ENCODE measurements at regions not wholly inside any gene's neighbourhood (a gene's known extent, or its start where the extent isn't known, plus 50 kb on each side); places are given as distances from the start of the nearest gene placed in this dataset.
"Not testable (repeated sequence)": the region's sequence is repeated elsewhere in the genome, so short reads cannot be mapped to it uniquely, and the experiment has no call there.

DNA sequence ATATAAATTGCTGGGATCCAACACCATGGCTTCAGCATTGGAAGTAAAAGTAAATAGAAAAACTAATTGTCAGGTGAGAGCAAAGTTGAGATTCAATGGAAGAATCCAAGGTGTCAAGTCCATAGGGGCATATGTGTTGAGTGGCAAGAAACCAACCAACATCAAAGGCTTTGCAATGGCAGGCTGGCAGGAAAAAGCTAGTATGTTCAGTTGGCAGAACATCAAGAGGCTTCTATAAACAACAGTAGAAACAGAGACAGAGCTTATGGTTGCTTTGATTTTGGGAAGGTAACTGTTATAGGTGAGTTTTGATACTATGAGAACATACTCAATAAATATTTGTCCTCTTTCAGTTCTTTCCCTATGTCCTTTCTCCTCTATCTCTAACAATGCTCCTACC is 553.7 kb upstream of the MDGA2 start:
- Mint-ChIP-seq H3K27me3 (no peaks in the 10 kb centered on the region), H3K9me3 (peaks cover 0 to 4% (median 0%) of the 10 kb centered on the region in 9 donors), H3K27ac (no peak overlapping the region), H3K4me1 (no peaks in the 10 kb centered on the region), H3K4me3 (no peak overlapping the region), H3K36me3 (no peaks in the 10 kb centered on the region)
- DNase-seq, result no peak
- POLR2A ChIA-PET, result no interaction called here
- ATAC-seq, result no peak

- Mint-ChIP-seq H3K27me3 (no peaks in the 10 kb centered on the region), H3K36me3 (no peaks in the 10 kb centered on the region), H3K4me3 (no peak overlapping the region), H3K27ac (no peak overlapping the region), H3K9me3 (peaks cover 0 to 5% (median 3%) of the 10 kb centered on the region in 9 donors), H3K4me1 (no peaks in the 10 kb centered on the region)
- ATAC-seq (no peak), DNase-seq (no peak)
- POLR2A ChIA-PET, result no interaction called here
Observed at GRCh38 chr14:48193893-48194292, 518.5 kb upstream of the MDGA2 start.

DNA sequence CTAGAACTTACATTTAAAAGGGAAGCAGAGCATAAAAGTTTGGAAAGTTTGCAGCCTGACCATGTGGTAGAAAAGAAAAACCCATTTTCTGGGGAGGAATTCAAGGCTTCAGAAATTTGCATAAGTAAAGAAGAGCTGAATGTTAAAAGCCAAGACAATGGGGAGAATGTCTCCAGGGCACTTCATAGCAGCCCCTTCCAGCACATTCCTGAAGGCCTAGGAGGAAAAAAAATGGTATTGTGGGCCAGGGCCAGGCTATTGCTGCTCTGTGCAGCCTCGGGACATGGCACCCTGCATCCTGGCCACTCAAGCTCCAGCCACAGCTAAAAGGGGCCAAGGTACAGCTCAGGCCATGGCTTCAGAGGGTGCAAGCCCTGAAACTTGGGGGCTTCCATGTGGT is 474.2 kb upstream of the MDGA2 start:
- H3K4me3 Mint-ChIP-seq, H3K27me3 Mint-ChIP-seq, ATAC-seq, H3K27ac Mint-ChIP-seq, DNase-seq, POLR2A ChIA-PET, H3K4me1 Mint-ChIP-seq: not testable (repeated sequence)
- H3K9me3 Mint-ChIP-seq, result peaks cover 0 to 14% (median 10%) of the 10 kb centered on the region in 9 donors
- H3K36me3 Mint-ChIP-seq, result peaks cover 0 to 12% (median 0%) of the 10 kb centered on the region in 3 donors

DNA sequence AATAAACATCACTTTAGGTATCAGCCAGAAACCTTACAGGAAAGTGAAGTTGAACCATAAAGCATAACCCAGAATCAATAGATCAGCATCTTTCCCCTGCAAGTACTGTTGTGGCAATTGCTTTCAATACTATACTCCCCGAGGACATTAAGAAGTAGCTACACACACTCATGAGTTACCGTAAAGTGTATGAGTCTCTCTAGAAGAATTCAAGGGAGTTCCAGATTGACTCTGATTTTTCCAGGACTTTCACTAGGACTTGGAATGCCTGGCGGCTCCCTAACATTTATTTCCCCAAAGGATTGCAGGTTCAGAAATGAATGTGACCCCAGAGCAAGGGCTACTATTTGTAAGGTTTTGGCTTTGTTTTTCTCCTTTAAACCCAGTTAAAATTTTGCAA is 465.4 kb upstream of the MDGA2 start:
- H3K27ac Mint-ChIP-seq, result no peak overlapping the region
- no peaks in the 10 kb centered on the region for H3K27me3 Mint-ChIP-seq
- no peaks in the 10 kb centered on the region for H3K36me3 Mint-ChIP-seq
- no peak overlapping the region for H3K4me3 Mint-ChIP-seq
- H3K4me1 Mint-ChIP-seq, result no peaks in the 10 kb centered on the region
- H3K9me3 Mint-ChIP-seq, result peaks cover 0 to 9% (median 2%) of the 10 kb centered on the region in 9 donors
- POLR2A ChIA-PET, result no interaction called here
- ATAC-seq, result no peak
- DNase-seq, result no peak

GRCh38 chr14:48129472-48129871 is 454.1 kb upstream of the MDGA2 start:
- no peaks in the 10 kb centered on the region for H3K36me3 Mint-ChIP-seq
- H3K4me1 Mint-ChIP-seq, result no peaks in the 10 kb centered on the region
- H3K27ac Mint-ChIP-seq, result no peak overlapping the region
- H3K27me3 Mint-ChIP-seq, result no peaks in the 10 kb centered on the region
- POLR2A ChIA-PET, result no interaction called here
- DNase-seq (no peak), ATAC-seq (no peak)
- no peak overlapping the region for H3K4me3 Mint-ChIP-seq
- H3K9me3 Mint-ChIP-seq, result peaks cover 0 to 11% (median 4%) of the 10 kb centered on the region in 9 donors

- H3K27me3 Mint-ChIP-seq, result no peaks in the 10 kb centered on the region
- no peaks in the 10 kb centered on the region for H3K4me1 Mint-ChIP-seq
- no peak for ATAC-seq
- H3K4me3 Mint-ChIP-seq, result no peak overlapping the region
- DNase-seq, result no peak
- H3K9me3 Mint-ChIP-seq, result peaks cover 0 to 11% (median 2%) of the 10 kb centered on the region in 9 donors
- H3K36me3 Mint-ChIP-seq, result no peaks in the 10 kb centered on the region
- H3K27ac Mint-ChIP-seq, result no peak overlapping the region
- POLR2A ChIA-PET, result no interaction called here
Observed at GRCh38 chr14:48127674-48128073, 452.3 kb upstream of the MDGA2 start.

DNA sequence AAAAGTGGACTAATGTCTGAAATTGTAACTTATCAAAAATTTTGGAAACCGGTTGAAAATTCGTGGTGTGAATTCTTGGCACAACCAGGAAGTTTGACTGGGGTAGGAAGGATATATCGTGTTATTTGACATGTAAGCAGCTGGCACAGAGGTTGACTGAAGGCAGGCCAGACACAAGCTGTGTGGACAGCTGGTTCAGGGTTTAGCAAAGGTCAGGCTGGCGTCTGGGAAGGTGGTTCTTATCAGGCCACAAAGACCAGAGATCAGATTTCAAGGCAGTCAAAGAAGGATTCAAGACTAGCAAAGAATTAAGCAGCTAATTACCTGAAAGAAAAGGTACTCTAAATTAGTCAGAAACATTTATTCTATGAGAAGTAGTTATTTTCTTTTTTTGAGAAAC is 450.2 kb upstream of the MDGA2 start:
- Mint-ChIP-seq H3K4me1 (no peaks in the 10 kb centered on the region), H3K9me3 (peaks cover 0 to 11% (median 2%) of the 10 kb centered on the region in 9 donors), H3K36me3 (no peaks in the 10 kb centered on the region), H3K27ac (no peak overlapping the region), H3K27me3 (no peaks in the 10 kb centered on the region), H3K4me3 (no peak overlapping the region)
- no peak for DNase-seq
- ATAC-seq, result no peak
- POLR2A ChIA-PET, result no interaction called here

GRCh38 chr14:48113713-48114112 is 438.3 kb upstream of the MDGA2 start:
- H3K9me3 Mint-ChIP-seq, result peaks cover 0 to 11% (median 3%) of the 10 kb centered on the region in 9 donors
- H3K27me3 Mint-ChIP-seq, result no peaks in the 10 kb centered on the region
- ATAC-seq, result no peak
- H3K4me3 Mint-ChIP-seq, result no peak overlapping the region
- POLR2A ChIA-PET, result no interaction called here
- H3K27ac Mint-ChIP-seq, result no peak overlapping the region
- DNase-seq, result no peak
- no peaks in the 10 kb centered on the region for H3K4me1 Mint-ChIP-seq
- H3K36me3 Mint-ChIP-seq, result no peaks in the 10 kb centered on the region

GRCh38 chr14:48111151-48111550 is 435.7 kb upstream of the MDGA2 start:
- H3K27ac Mint-ChIP-seq, result no peak overlapping the region
- POLR2A ChIA-PET, result no interaction called here
- H3K4me3 Mint-ChIP-seq, result no peak overlapping the region
- DNase-seq, result no peak
- H3K9me3 Mint-ChIP-seq, result peaks cover 0 to 9% (median 2%) of the 10 kb centered on the region in 9 donors
- H3K27me3 Mint-ChIP-seq, result no peaks in the 10 kb centered on the region
- H3K36me3 Mint-ChIP-seq, result no peaks in the 10 kb centered on the region
- H3K4me1 Mint-ChIP-seq, result no peaks in the 10 kb centered on the region
- ATAC-seq, result no peak

DNA sequence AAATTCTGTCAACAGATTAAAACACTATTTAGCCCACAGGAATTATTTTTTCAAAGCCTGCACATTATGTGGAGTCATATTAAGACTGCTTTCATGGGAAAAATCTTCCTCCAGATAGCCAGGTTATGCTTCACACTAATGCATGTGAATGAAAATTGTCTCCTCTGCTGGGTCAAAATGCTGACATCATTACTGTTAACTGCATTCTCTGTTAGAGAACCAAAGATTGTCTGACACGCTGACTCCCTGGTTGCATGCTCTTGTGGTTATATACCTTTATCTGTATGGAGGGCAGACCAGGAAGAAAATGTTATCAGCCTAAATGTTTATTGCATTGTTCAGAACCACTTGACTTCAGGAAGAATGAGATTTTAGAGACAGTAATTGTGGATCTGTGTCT is 432.2 kb upstream of the MDGA2 start:
- ATAC-seq (no peak), DNase-seq (no peak)
- peaks cover 0 to 20% (median 5%) of the 10 kb centered on the region in 9 donors for H3K9me3 Mint-ChIP-seq
- H3K27me3 Mint-ChIP-seq, result no peaks in the 10 kb centered on the region
- no peaks in the 10 kb centered on the region for H3K36me3 Mint-ChIP-seq
- no peak overlapping the region for H3K27ac Mint-ChIP-seq
- POLR2A ChIA-PET, result no interaction called here
- no peak overlapping the region for H3K4me3 Mint-ChIP-seq
- H3K4me1 Mint-ChIP-seq, result no peaks in the 10 kb centered on the region

- H3K4me3 Mint-ChIP-seq, result no peak overlapping the region
- no peak for ATAC-seq
- DNase-seq, result no peak
- H3K27ac Mint-ChIP-seq, result no peak overlapping the region
- H3K9me3 Mint-ChIP-seq, result peaks cover 0 to 35% (median 9%) of the 10 kb centered on the region in 9 donors
- no peaks in the 10 kb centered on the region for H3K4me1 Mint-ChIP-seq
- H3K27me3 Mint-ChIP-seq, result no peaks in the 10 kb centered on the region
- POLR2A ChIA-PET, result no interaction called here
- H3K36me3 Mint-ChIP-seq, result no peaks in the 10 kb centered on the region
Observed at GRCh38 chr14:48096897-48097296, 421.5 kb upstream of the MDGA2 start.

DNA sequence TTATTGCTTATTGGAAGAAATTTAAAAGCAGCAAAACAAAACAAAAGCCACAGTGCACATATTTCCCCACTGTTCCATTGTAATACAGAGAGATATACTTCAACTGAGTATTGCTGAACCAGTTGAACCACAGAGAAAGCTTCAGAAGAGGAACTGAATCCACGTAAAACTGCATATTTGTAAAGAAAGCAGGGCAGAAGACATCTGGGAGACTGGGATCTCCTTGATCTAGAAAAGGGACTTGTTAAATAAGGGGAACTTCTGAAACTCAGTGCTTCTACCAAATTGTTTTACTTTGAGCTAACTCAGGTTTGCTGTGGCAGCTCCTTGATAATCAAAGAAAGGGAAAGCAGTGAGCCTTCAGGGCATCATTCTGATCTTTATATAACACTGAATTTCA is 411.1 kb upstream of the MDGA2 start:
- no peak for DNase-seq
- Mint-ChIP-seq H3K4me3 (no peak overlapping the region), H3K4me1 (no peaks in the 10 kb centered on the region), H3K9me3 (peaks cover 0 to 23% (median 10%) of the 10 kb centered on the region in 9 donors), H3K27ac (no peak overlapping the region), H3K27me3 (no peaks in the 10 kb centered on the region), H3K36me3 (no peaks in the 10 kb centered on the region)
- POLR2A ChIA-PET, result no interaction called here
- no peak for ATAC-seq

- H3K4me1 Mint-ChIP-seq, result no peaks in the 10 kb centered on the region
- no peaks in the 10 kb centered on the region for H3K36me3 Mint-ChIP-seq
- H3K9me3 Mint-ChIP-seq, result peaks cover 0 to 43% (median 9%) of the 10 kb centered on the region in 9 donors
- no peaks in the 10 kb centered on the region for H3K27me3 Mint-ChIP-seq
- H3K4me3 Mint-ChIP-seq, result no peak overlapping the region
- no peak overlapping the region for H3K27ac Mint-ChIP-seq
- no peak for ATAC-seq
- POLR2A ChIA-PET, result no interaction called here
- DNase-seq, result no peak
Observed at GRCh38 chr14:48075487-48075886, 400.1 kb upstream of the MDGA2 start.

DNA sequence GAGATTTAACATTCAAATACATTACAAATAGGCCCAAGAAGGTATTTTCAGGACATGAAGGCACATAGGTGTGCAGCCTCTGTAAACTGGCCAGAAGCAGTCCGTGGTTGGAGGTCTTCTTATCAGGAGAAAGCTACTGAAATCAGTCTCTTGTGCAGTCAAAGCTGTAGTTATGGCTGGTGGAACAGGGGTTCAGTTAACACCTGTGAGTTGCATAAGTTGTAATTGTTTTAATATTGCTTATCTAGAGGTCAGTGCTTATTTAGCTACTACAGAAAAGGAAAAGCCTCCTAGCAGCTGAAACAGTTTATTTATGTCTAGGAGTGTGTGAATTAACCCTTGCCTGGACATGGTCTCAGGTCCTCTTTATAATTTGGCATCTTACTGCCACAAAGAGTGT is 377.6 kb upstream of the MDGA2 start:
- H3K36me3 Mint-ChIP-seq, result peaks cover 0 to 5% (median 0%) of the 10 kb centered on the region in 3 donors
- peaks cover 0 to 12% (median 6%) of the 10 kb centered on the region in 9 donors for H3K9me3 Mint-ChIP-seq
- DNase-seq, result no peak
- no peaks in the 10 kb centered on the region for H3K27me3 Mint-ChIP-seq
- POLR2A ChIA-PET, result no interaction called here
- no peak for ATAC-seq
- H3K4me1 Mint-ChIP-seq, result no peaks in the 10 kb centered on the region
- no peak overlapping the region for H3K27ac Mint-ChIP-seq
- H3K4me3 Mint-ChIP-seq, result no peak overlapping the region

Data from naive thymus-derived CD8-positive, alpha-beta T cell (primary cell).